Right lobe of liver (tissue), 4 donors: ENCODE measurements at regions not wholly inside any gene's neighbourhood (a gene's known extent, or its start where the extent isn't known, plus 50 kb on each side); places are given as distances from the start of the nearest gene placed in this dataset.

Experiments used
- CTCF ChIP-seq, 4 donors: fragments of 200-600 bp in 3 of 4; fragments of 450-650 bp in 1 of 4; IDR thresholded peaks; one replicate each; pipeline versions ENCODE4 v1.5.1 to v1.8.0; 2016 to 2022; ENCODE audit warnings: antibody characterized with exemption in 4 of 4, mild to moderate bottlenecking in 2 of 4
- POLR2A ChIP-seq: fragments of 450-650 bp; IDR thresholded peaks from one replicate; pipeline ENCODE4 v1.6.1; 2017; ENCODE audit warnings: antibody characterized with exemption, mild to moderate bottlenecking
- donor health status: DM: no; HTN: no; CAD: no.
- donor health status: DM: no; HTN: no; CAD: no.
- donor health status: DM: no; HTN: yes; CAD: no.

- TF ChIP-seq CTCF (IDR thresholded peaks at IDR 0.05) (no peak), POLR2A (no peak)
Measured at GRCh38 chrX:85630901-85631300, 251.4 kb upstream of the POF1B start.
